GM18502 (cell line): ENCODE measurements at regions not wholly inside any gene's neighbourhood (a gene's known extent, or its start where the extent isn't known, plus 50 kb on each side); places are given as distances from the start of the nearest gene placed in this dataset.

Experiments
- ATAC-seq: cut with Tn5 transposase; IDR thresholded peaks from one replicate; pipeline ENCODE4 v1.9.1; 2021; ENCODE audit warnings: mild to moderate bottlenecking; ENCODE audit not compliant: unreplicated experiment, poor library complexity

DNA sequence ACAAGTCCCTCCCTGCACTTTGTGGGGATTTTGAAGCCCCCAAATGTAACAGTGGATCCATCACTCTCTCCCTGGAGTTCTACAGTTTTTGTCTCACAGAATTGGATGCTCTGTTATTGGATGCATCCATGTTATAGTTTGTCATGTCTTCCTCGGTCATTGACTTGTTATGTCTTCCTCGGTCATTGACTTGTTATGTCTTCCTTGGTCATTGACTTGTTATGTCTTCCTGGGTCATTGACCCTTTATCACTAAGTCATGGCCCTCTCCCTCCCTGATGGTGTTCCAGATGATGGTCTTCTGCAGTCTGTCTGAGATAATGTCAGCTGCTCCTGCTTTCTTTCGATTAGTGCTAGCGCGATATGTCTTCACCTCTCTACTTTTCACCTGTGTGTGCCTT is 981.5 kb downstream of the BRD1 start:
- ATAC-seq, result no peak

DNA sequence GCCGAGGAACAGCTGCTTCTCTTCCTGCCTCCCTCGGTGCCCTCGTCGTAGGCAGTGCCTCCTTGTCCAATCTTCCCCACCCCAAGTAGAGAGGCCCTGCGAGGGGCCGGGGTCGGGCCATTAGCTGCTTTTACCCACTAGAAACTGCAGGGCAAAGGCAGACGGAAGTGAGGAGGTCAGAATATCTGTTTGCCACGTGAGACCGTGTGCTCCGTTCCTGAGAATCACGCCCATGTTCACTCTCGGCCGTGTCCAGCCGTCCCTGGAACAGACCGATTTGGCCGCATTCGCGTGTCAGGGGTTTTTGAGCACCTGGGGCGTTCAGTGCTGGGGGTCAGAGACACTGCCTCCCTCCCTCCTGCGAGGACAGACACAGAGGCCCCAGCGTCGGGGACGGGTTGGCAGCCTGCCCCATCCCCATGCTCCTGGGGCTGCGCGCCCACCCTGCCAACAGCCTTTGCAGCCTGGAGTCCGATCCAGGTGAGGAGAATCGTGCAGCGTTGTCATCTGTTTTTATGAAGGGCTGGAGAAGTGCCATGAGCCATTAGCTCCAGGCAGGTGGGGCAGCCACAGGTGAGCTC is 982.2 kb downstream of the BRD1 start:
- ATAC-seq, result no peak

DNA sequence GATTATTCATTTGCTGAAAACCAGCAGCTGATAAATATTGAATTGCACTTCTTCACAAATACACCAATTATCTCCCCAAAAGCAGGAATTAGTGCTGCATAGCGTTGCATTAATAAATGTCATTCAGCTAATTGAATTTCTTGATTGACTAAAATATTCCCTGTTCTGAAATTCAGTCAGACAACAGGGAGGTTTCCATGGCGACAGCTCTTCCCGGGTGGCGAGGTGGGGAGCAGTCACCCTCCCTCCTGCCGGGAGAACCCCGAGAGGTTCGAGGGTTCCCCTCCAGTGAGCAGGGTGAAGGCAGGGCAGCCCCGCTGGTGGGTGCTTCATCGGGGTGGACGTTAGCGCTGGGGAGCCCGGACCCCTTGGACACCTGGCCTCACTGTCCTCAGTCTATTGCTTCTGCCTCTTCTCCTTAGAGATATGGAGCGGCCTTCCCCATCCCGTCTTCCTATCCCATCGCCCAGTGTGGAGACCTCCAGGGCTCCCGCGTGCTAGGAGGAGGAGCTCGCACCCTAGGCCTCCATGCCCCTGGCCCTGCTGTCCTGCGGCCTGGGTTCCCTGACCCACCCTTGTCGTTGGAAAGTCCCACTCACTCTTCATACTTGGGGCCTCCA is 983.5 kb downstream of the BRD1 start:
- no peak for ATAC-seq

DNA sequence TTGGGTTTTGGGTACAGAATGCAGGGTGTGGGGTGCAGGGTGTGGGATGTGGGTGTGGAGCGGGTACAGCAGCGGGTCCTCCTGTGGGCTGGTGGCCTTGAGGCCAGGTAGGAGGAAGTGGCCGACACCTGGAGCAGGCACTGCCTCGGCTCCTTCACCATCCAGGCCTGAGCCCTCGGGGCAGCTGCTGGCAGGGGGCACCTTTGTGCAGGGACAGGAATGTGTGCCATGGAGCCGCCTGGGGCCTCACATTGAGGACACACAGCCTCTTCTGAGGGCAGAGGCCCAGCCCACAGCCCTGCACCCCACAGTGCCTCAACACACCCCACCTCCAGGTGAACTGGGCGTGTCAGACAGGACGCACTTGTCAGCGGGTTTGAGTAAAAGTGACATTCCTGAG is 984.0 kb downstream of the BRD1 start:
- ATAC-seq, result no peak

DNA sequence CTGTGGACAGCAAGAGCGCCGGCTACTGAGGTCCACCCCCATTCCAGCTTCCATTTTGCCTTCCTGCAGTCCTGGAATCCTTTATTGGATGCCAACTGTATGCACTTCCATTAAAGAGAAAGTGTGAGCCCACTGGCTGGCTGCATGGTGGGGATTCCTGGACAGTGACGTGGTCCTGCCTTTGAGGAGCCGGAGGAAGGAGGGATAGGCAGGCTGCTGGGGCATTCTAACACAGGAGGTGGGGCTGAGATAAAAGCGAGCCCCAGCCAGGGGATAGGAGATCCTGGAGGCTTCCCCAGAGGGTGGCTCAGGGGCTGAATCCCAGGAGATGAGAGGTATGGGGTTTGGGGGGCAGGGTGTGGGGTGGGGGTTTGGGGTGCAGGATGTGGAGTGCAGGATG is 984.7 kb downstream of the BRD1 start:
- ATAC-seq, result no peak

DNA sequence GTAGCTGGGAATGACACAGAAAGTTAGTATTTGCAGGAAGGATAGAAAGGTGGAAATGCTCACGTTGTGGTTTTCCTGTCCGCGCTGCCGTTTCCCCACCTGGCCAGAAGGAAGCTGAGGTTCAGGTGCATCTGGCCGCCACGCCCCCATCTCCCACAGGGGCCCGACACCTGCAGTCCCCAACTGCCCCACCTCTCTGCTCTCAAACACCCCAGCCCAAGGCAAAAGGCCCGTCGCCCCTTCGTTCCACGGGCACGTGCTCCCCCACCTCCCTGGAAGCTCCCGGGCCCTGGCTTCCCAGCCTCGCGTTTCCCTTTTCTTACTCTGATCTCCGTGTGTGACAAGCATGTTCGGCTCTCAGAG is 985.1 kb downstream of the BRD1 start:
- no peak for ATAC-seq

DNA sequence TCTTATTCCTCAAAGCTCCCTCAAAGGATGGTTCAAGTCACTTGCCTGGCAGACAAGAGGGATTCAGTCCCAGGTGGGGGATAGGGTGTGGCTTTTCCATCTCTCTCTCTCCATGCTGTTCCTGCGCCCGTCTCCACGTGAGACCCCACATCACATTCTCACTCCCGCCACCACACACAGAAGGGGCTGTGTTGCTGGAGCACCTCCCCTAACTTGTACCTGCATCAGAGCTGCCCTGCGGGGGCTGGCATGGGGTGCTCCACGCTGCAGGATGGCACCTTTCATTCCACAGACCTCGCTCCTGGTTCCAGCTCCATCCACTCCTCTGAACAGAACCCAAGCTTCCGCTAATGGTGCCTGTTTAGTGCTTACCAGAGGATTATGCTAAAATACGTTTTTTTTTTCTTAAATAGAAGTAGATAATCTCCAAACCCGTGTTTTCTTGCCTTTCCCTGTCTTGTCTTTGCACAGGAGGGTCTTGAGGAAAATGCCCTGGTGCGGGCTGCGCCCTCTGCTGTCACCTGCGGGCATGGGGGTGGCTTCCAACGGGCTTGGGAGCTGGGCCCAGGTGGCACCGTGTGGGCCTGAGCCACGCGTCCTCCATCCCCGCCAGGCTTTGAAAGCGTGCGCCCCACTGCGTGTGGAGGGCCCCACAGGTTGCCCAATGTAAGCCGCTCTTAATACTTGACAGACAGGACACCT is 985.6 kb downstream of the BRD1 start:
- ATAC-seq, result no peak

DNA sequence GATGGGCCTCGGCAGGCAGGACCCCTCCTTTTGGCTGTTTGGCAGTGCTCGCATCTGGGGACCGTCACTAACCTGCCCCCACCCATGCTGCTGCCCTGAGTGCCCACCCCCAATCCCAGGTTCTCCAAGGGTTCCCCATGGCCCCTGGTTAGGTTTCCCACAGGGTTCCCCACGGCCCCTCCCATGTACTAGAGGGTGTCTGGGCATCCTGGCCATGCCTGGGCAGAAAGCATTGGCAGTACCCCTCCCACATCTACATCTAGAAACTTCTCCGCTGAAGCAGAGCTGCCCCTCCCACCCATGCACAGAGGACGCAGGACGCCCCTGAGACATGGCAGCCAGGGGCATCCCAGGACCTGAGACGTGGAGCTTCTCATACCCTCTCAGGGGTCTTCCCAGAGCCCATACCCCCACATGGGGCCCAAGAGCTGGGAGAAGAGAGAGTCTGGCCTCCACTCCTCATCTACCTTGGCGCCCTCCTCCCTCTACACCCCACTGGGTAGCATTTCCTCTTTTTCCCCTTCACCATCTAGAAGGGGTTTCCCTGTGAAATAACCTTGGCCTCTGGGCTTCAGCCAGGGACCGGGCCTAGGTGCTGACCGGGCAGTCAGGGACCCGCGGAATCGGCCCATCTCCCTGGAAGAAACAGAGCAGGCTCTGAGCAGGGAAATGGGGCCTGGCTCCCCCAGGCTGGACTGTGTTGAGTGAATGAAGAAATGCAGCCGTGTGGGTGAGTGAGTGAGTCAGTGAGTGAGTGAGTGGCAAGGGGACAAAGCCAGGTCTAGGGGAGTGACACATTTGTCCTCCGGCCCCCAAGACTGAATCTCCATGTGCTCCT is 987.3 kb downstream of the BRD1 start:
- ATAC-seq, result no peak

DNA sequence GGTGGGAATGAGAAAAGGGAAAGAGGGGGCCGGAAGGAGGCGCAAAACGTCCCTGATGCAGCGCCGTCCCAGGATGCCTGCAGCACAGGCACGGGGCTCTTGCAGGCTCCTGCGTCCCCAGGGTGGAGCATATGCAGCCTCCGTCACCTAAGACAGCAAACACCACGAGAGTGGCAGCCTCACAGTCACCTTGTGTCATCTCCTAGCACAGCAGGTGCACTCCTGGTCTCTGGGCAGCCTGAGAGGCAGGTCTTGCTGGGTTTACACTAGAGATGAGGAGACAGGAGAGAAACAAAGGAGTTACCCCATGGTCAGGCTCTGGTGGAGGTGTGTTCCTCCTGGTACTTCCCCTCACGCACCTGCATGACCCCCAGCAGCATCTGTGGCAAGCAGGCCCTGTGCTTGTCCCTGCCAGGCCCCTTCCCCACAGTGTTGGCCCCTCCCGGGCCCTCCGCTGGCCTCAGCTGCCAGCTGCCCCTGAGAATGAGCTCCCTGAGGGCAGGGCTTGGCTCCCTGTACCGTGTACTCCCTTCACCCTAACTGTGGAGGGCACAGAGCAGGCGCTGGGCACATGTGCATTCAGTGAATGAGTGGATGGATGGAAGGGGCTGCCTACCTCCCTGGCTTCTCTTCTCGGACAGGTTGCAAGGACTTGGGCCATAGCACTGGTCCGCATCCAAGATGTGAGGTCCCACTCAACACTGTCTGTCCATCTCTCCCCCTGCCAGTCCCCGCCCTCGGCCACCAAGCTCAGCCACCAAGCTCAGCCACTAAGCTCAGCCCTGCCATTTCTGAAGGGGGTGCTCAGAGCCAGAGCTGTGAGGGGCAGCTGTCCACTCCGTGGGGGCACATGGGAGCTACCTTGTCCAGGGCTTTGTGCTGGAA is 988.6 kb downstream of the BRD1 start:
- ATAC-seq, result no peak

DNA sequence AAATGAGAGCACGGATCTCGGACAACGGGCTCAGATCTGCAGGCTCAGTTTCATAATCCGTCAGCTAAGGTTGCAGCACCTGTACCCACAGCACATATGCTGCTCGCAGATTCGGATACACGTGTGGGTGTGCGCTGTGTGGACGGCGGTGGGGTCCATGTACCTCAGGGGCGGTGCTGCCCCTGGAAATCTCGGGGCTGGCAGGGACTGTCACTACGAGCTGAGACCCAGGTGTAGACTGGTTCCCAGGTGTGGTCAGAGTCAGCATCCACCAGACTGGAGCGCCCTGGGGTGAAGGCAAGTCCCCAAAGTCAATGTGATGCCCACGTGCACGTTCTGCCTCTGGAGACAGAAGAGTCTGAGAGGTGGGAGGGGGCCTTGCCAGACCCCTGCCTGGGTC is 989.3 kb downstream of the BRD1 start:
- no peak for ATAC-seq

DNA sequence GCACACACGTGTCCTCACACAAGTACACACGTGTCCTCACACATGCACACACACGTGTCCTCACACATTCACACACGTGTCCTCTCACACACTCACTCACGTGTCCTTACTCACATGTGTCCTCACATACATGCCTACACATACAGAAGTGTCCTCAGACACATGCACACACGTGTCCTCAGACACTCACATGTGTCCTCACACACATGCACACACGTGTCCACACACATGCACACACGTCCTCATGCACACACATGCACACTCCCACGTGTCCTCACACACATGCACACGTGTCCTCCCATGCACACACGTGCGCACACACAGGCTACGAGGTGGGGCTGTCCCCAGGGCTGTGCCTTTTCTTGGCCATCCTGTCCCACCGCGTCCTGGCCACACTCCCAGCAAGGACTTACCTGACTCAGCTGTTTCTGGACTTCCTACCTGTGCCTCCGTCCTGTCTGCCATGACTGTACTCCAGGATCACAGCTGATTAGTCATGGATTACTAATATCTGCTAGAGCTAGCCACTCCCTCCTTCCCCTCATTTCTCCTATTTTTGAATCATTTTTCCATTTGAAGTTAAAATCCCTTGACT is 990.2 kb downstream of the BRD1 start:
- no peak for ATAC-seq

DNA sequence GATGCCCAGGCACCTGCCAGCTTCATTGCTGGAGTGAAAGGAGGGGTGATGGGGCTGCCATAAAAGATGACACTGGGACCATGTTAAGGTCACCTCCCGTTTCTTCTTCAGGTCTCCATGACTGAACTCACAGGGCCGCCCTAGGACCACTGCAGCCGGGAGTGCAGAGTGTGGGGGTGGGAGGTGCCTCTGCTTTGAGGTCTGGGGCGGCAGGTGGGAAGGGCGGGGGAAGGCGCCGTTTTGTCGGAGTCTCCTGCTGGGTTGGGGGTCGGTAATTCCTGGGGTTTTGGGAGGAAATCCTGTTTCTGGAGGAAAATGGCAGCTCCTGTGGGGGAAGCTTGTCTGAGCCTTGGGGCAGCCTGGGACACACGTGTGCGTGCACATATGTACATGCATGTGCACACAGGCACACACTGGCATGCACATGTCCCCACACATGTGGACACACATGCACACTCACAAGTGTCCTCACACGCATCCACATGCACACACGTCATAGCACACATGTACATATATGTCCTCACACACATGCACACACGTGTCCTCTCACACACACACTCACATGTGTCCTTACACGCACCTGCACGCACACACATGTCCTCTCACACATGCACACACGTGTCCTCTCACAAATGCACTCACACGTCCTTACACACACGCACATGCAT is 990.9 kb downstream of the BRD1 start:
- ATAC-seq, result no peak

DNA sequence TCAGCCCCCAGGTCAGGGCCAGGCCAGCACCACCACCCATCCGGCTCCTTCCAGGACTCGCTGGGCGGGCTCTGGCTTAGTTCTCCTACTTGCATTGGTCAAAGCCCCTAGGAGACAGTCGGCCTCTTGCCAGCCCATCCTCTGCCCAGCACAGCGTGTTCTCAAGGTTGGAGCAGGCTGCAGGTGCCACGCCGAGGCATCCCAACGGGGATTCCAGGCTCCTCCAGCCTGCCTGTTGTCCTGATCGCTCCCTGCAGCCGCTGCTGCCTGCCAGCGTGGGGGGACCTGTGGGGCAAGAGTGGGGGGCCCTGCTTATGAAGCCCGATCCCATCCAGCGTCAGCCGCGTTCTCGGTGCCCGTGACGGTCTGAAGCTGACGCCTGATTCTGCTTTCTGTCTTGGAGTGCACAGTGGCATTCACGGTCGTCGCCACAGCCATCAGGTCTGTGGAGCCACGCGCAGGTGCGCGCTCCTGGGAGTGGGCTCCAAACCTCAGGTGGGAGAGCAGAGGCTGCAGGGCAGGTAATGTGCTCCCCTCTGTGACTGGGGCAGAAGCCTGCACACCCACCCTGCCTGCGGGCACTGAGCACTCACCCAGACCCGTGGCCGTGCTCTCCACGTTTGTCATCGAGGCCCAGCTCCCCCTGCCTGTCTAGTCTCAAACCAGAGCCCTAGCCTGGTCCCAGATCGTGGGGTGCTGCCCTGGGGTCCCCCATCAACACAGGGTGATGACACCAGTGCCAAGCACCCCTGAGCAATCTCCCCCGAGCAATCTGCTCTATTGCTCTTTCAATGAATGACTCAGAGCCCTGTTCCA is 991.6 kb downstream of the BRD1 start:
- no peak for ATAC-seq

DNA sequence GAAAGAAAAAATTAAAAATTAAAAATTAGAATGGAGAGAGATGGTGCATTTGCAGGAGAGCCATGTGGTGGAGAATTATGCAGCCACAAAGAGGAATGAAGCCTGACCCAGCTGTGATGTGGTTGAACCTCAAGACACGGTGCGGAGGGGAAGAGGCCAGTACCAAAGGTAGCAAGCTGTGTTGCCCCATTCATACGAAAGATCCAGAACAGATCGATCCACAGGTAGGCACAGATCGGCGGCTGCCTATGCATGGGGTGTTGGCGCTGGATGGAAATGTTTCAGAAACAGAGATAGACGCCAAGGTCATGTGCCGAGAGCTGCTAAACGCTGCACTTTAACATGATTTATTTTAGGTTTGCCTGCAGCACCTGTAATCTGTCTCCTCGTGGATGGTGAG is 992.3 kb downstream of the BRD1 start:
- ATAC-seq, result no peak

DNA sequence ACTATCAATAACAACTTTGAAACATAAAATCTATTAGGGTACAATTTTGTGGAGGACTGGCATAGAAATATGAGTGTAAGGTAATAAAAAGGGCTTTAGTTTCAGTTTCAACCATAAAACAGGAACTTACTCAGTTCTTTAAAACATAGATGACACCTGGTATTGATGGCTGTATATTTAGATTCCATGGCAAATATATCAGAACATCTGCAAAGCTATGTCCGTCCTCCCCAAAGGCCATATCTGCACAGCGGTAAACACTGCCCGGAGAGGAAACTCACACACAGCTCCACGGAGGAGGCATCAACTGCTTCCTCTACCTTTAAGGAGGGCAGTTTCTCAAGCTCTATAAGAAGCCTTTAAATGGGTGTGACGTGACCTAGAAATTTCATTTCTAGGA is 993.3 kb downstream of the BRD1 start:
- no peak for ATAC-seq

DNA sequence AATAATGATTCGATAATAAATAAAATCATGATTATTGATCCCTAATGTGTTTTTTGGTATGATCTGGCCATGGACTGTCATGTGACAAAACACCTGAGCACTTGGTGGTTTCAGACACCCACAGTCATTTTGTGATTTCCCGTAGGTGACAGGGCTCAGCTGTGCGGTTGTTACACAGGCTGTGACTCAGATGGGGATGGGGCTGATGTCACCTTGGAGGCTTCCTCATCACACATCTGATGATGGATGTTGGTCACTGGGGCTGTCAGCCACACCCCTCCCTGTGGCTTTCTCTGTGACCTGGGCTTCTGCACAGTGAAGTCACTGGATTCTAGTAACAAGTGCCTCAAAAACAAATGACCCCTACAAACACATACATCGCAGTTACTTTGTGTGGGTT is 995.1 kb downstream of the BRD1 start:
- ATAC-seq, result no peak

DNA sequence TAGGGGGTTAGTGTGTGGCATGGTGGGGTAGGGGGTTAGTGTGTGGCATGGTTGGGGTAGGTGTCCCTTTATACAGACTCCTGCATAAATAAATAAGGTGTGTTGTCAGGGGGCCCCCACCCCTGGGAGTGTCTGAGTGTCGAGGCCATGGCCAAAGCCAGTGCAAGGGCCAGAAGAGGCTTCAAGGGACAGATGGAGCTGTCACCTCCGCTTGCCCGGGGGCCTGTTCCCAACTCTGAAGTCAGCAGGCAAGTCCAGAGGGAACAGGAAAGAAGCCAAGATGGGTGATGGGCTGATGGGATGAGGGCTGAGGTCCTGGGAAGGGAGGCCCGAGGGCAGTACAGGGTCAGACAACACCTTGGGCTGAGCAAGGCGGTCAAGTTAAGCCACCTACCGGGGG is 997.8 kb downstream of the BRD1 start:
- no peak for ATAC-seq

DNA sequence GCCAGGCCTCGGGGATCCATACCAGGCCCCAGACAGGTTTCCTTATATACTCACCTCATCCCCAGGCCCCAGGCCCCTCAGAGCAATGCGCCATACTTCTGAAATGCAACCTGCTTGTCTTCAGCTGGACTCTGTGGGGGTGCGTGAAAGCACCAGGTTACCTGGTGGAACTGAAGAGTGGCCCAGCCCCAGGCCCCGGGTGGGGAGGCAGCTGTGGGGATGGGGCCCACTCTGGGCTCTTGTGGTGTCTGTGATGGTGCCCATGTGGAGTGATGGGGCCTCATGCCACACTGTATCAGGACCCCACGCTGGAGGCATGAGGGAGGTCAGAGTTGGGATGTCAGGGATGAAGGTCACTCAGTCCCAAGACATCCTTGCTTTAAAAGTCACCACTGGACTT is 999.0 kb downstream of the BRD1 start:
- no peak for ATAC-seq
